ENCODE measurements at regions not wholly inside any gene's neighbourhood (a gene's known extent, or its start where the extent isn't known, plus 50 kb on each side); places are given as distances from the start of the nearest gene placed in this dataset.

DNA sequence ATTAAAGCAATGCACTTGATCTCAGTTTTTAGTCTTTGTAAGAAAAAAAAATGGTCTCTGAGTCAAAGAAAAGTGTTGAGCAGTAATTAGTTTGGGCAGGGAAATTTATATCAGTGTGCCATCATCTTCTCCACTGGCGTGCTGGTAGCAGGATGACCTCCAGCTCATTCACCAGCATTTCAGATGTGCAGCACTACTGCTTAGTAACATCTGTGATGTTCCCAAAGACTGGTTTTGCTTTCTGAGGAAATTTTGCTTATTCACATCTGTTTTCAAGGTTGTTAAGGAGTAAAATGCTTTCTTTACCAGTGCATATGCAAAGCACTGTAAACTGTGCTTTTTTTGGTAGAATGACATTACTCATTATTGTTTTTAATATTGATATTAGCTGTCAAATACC is 540.4 kb downstream of the TRAM1L1 start:
- no peaks in the 10 kb centered on the region for H3K79me1 ChIP-seq (ENCODE audit: insufficient read depth, low read depth, low read length, poor library complexity, severe bottlenecking)
- H2BK12ac ChIP-seq (ENCODE audit: insufficient read length, low read depth, low read length), result no peak overlapping the region
- Mint-ChIP-seq H3K4me3 (no peak overlapping the region), H3K4me1 (no peaks in the 10 kb centered on the region), H3K9me3 (no peaks in the 10 kb centered on the region; a peak in 1 of 5 replicates), H3K27me3 (ENCODE audit: low read depth) (no peaks in the 10 kb centered on the region), H3K27ac (no peak overlapping the region), H3K36me3 (ENCODE audit: insufficient read depth in 1 of 3, low read depth in 3 of 3) (no peaks in the 10 kb centered on the region)
- H4K8ac ChIP-seq (replicated peaks; ENCODE audit: insufficient read length, low read depth, low read length), result no peak overlapping the region
- no CpG with 5 or more reads among the region's 1 CpG for WGBS (ENCODE audit: extremely low coverage, insufficient read length, low lambda C conversion rate)
- no peaks in the 10 kb centered on the region for H3K9me3 ChIP-seq (ENCODE audit: control insufficient read depth, low read depth, low read length)
- H2AK5ac ChIP-seq (ENCODE audit: insufficient read length, low read length), result no peak overlapping the region
- no peak overlapping the region for H3K4me2 ChIP-seq (ENCODE audit: insufficient read depth, insufficient read length, low read length)
- H2BK20ac ChIP-seq (ENCODE audit: low read depth, low read length, poor library complexity, severe bottlenecking), result no peak overlapping the region
- no peak overlapping the region for H3T11ph ChIP-seq (ENCODE audit: low read length)
- no peak for DNase-seq
- H3K18ac ChIP-seq (ENCODE audit: insufficient read length, low read depth, low read length), result no peak overlapping the region
- H3K23ac ChIP-seq (ENCODE audit: insufficient read length, low read depth, low read length), result no peak overlapping the region
- no peak overlapping the region for H4K91ac ChIP-seq (ENCODE audit: insufficient read length, low read depth, low read length)
- H3K14ac ChIP-seq (ENCODE audit: insufficient read depth, low read length), result no peak overlapping the region
- H4K5ac ChIP-seq (ENCODE audit: insufficient read length, low read depth, low read length), result no peak overlapping the region
- H3K9ac ChIP-seq (ENCODE audit: extremely low read depth, insufficient read length, low read length), result no peak overlapping the region
- no peak overlapping the region for H3K27ac ChIP-seq (ENCODE audit: insufficient read length, low read depth, low read length)
- no peaks in the 10 kb centered on the region for H3K79me2 ChIP-seq (ENCODE audit: insufficient read depth, low read length)
- TF ChIP-seq, protein P1, sequence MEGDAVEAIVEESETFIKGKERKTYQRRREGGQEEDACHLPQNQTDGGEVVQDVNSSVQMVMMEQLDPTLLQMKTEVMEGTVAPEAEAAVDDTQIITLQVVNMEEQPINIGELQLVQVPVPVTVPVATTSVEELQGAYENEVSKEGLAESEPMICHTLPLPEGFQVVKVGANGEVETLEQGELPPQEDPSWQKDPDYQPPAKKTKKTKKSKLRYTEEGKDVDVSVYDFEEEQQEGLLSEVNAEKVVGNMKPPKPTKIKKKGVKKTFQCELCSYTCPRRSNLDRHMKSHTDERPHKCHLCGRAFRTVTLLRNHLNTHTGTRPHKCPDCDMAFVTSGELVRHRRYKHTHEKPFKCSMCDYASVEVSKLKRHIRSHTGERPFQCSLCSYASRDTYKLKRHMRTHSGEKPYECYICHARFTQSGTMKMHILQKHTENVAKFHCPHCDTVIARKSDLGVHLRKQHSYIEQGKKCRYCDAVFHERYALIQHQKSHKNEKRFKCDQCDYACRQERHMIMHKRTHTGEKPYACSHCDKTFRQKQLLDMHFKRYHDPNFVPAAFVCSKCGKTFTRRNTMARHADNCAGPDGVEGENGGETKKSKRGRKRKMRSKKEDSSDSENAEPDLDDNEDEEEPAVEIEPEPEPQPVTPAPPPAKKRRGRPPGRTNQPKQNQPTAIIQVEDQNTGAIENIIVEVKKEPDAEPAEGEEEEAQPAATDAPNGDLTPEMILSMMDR (conservative IDR thresholded peaks at IDR 0.05), result no peak
- no peak overlapping the region for H3K4ac ChIP-seq (ENCODE audit: low read depth, low read length)
- H3K23me2 ChIP-seq (ENCODE audit: insufficient read length, low read depth, low read length, poor library complexity, severe bottlenecking), result no peaks in the 10 kb centered on the region
- no peak overlapping the region for H2BK5ac ChIP-seq (ENCODE audit: insufficient read length, low read length)
- H3K4me1 ChIP-seq (ENCODE audit: insufficient read depth, low read length), result no peaks in the 10 kb centered on the region
- no peak overlapping the region for H2BK120ac ChIP-seq (ENCODE audit: low read depth, low read length, poor library complexity, severe bottlenecking)
- H3K56ac ChIP-seq (ENCODE audit: insufficient read length, low read depth, low read length), result no peak overlapping the region
- H4K20me1 ChIP-seq (ENCODE audit: control insufficient read depth, insufficient read depth, insufficient read length), result no peaks in the 10 kb centered on the region
- no peak overlapping the region for H2BK15ac ChIP-seq (ENCODE audit: low read depth, low read length)
- H2AFZ ChIP-seq (ENCODE audit: low read length), result no peak overlapping the region
- no peaks in the 10 kb centered on the region for H3K27me3 ChIP-seq (ENCODE audit: insufficient read depth, low read length)
